ENCODE measurements at regions not wholly inside any gene's neighbourhood (a gene's known extent, or its start where the extent isn't known, plus 50 kb on each side); places are given as distances from the start of the nearest gene placed in this dataset.

DNA sequence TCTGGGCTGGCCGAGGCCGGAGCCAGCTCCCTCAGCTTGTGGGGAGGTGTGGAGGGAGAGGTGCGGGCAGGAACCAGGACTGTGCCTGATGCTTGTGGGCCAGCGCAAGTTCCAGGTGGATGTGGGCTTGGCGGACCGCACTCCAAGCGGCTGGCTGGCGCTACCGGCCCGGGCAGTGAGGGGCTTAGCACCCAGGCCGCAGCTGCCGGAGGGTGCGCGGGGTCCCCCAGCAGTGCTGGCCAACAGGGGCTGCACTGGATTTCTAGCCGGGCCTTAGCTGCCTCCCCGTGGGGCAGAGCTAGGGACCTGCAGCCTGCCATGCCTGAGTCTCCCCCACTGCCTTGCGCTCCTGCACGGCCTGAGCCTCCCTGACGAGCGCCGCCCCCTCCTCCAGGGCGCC is 242.8 kb downstream of the CCSER2 start:
- peaks cover 0 to 2% (median 0%) of the 10 kb centered on the region in 4 donors for H3K27me3 ChIP-seq
- H3K36me3 ChIP-seq = no peaks in the 10 kb centered on the region
- DNase-seq = no peak
- H3K4me1 ChIP-seq = no peaks in the 10 kb centered on the region
- H3K4me3 ChIP-seq = no peak overlapping the region
- TF ChIP-seq, protein P1, sequence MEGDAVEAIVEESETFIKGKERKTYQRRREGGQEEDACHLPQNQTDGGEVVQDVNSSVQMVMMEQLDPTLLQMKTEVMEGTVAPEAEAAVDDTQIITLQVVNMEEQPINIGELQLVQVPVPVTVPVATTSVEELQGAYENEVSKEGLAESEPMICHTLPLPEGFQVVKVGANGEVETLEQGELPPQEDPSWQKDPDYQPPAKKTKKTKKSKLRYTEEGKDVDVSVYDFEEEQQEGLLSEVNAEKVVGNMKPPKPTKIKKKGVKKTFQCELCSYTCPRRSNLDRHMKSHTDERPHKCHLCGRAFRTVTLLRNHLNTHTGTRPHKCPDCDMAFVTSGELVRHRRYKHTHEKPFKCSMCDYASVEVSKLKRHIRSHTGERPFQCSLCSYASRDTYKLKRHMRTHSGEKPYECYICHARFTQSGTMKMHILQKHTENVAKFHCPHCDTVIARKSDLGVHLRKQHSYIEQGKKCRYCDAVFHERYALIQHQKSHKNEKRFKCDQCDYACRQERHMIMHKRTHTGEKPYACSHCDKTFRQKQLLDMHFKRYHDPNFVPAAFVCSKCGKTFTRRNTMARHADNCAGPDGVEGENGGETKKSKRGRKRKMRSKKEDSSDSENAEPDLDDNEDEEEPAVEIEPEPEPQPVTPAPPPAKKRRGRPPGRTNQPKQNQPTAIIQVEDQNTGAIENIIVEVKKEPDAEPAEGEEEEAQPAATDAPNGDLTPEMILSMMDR (IDR thresholded peaks at IDR 0.05) = no peak
- TF ChIP-seq POLR2A (IDR thresholded peaks at IDR 0.05) = no peak
- H3K9me3 ChIP-seq = no peaks in the 10 kb centered on the region
- no peak overlapping the region for H3K27ac ChIP-seq
- intact Hi-C loops (cut with DNase I) = no loop called here
- WGBS, 2 donors = no CpG with 5 or more reads among the region's 22 CpGs

DNA sequence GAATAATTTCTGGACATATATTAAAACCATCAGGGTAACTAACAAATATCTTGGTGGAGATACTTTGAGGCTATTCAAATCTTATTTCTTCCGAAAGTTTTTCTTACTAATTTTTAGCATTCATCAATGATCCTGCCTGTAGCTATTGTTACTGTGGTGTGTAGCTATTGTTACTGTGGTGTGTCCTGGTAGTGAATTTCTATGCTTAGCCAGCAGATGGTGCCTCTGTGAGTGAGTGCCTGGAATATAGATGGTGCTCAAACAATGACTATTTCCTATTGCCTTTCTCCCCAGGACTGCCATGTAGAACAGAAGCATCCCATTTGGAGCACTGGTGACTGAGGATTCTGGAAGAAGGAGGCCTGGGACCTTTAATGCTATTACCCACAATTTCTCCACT is 245.7 kb downstream of the CCSER2 start:
- TF ChIP-seq, protein P1 (IDR thresholded peaks at IDR 0.05) = no peak
- no peak for TF ChIP-seq POLR2A (IDR thresholded peaks at IDR 0.05)
- Histone ChIP-seq H3K4me3 (no peak overlapping the region), H3K27ac (no peak overlapping the region), H3K27me3 (peaks cover 0 to 5% (median 0%) of the 10 kb centered on the region in 4 donors), H3K9me3 (no peaks in the 10 kb centered on the region), H3K4me1 (no peaks in the 10 kb centered on the region), H3K36me3 (no peaks in the 10 kb centered on the region)
- 93 to 100% methylated on average over 1 of the region's 1 CpG for WGBS, 2 donors
- intact Hi-C loops (cut with DNase I) = no loop called here
- no peak for DNase-seq

DNA sequence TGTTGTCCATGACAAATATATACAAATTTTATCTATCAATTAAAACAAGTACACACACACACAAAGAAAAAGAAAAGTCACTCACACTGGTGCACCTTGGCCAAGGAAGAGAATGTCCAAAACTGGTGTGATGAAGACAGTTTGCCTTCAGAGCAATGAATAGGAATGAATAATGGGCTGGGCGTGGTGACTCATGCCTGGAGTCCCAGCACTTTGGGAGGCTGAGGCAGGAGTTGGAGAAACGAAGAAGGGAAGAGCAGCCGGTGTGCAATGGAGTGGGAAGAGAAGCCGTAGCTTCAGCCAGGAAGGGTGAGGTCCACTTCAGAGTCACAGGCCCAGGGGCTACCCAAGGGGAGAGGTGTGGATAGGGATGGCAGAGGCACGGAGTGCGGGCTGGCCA is 253.6 kb downstream of the CCSER2 start:
- H3K4me3 ChIP-seq = no peak overlapping the region
- no peaks in the 10 kb centered on the region for H3K36me3 ChIP-seq
- H3K27ac ChIP-seq = no peak overlapping the region
- intact Hi-C loops (cut with DNase I) = no loop called here
- TF ChIP-seq POLR2A (IDR thresholded peaks at IDR 0.05) = no peak
- TF ChIP-seq, protein P1 (IDR thresholded peaks at IDR 0.05) = no peak
- H3K4me1 ChIP-seq = no peaks in the 10 kb centered on the region
- no peaks in the 10 kb centered on the region for H3K9me3 ChIP-seq
- no peak for DNase-seq
- WGBS, 2 donors = 68 to 69% methylated on average over 6 of the region's 6 CpGs
- peaks cover 0 to 5% (median 0%) of the 10 kb centered on the region in 4 donors for H3K27me3 ChIP-seq

DNA sequence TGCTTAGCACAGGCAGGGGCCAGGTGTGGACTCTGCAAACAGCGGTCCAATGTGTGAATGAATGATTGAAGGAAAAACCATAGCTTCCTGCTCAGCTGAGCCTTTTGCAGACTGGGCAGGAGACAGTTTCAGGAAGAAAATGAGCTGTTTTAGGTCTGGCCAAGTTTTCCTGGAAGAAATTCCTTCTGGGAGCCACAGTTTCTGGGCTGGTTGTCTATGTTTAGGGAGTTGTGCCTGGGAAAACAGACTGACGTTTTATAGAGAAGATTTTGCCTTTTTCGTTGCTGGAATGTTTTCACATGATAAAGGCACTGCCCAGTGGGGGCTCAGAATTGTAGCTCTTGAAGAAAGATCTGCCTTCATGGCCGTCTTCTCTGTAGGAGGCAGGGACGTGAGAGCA is 255.1 kb downstream of the CCSER2 start:
- WGBS, 2 donors = 41 to 45% methylated on average over 4 of the region's 5 CpGs
- TF ChIP-seq, protein P1 (IDR thresholded peaks at IDR 0.05) = no peak
- TF ChIP-seq POLR2A (IDR thresholded peaks at IDR 0.05) = no peak
- H3K4me3 ChIP-seq = no peak overlapping the region

DNA sequence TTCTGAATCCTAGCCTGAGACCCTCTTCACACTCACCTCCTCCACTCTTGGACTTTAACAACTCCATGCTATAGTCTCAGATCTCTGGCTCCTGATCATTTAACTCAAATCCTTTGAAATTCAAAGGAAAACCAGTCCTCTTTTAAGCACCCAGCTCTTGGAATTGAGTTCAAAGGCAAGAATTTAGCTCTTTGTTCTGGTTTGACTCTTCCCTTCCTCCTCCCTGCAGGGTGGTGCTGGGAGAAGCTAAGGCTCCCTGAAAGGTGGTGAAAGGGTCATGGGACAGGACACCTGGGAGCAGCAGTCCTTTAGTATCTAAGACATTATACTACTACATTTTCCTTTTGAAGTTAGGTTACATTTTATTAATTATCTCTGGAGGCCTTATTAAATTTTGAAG is 259.4 kb downstream of the CCSER2 start:
- Histone ChIP-seq H3K27ac (no peak overlapping the region), H3K4me3 (no peak overlapping the region), H3K36me3 (no peaks in the 10 kb centered on the region), H3K27me3 (peaks cover 0 to 8% (median 0%) of the 10 kb centered on the region in 4 donors), H3K4me1 (no peaks in the 10 kb centered on the region), H3K9me3 (no peaks in the 10 kb centered on the region)
- no peak for DNase-seq
- TF ChIP-seq, protein P1 (IDR thresholded peaks at IDR 0.05) = no peak
- no peak for TF ChIP-seq POLR2A (IDR thresholded peaks at IDR 0.05)
- intact Hi-C loops (cut with DNase I) = no loop called here

More for the DNA sequence above, 255.1 kb downstream of the CCSER2 start:
- DNase-seq = no peak
- Histone ChIP-seq H3K36me3 (no peaks in the 10 kb centered on the region), H3K4me1 (no peaks in the 10 kb centered on the region), H3K27ac (no peak overlapping the region), H3K9me3 (no peaks in the 10 kb centered on the region), H3K27me3 (peaks cover 0 to 4% (median 0%) of the 10 kb centered on the region in 4 donors)
- intact Hi-C loops (cut with DNase I) = no loop called here
